HepG2 (cell line): ENCODE measurements at regions not wholly inside any gene's neighbourhood (a gene's known extent, or its start where the extent isn't known, plus 50 kb on each side); places are given as distances from the start of the nearest gene placed in this dataset.

Source experiments
- ATAC-seq: fragments of 200-7000 bp; cut with Tn5 transposase; 3 replicates; pipeline ENCODE4 v1.9.1; 2020; ENCODE audit warnings: mild to moderate bottlenecking, moderate library complexity
- BruUV-seq: library from RNA; stranded (reverse); fragments of 400-500 nt; replicated peaks from 2 replicates; lab custom pipeline; 2021; lab: Mats Ljungman, UMichigan
- CTCF ChIA-PET: fragments of 300-600 bp; formaldehyde crosslinking; extraction: SDS; loops from one replicate; lab custom pipeline; 2021; ENCODE audit warnings: low total read pairs, inconsistent platforms, low intra/inter-chr PET ratio; lab: Yijun Ruan, JAX
- POLR2A ChIA-PET: fragments of 350-600 bp; sonication (Branson Sonifier 250); formaldehyde crosslinking; loops from one replicate; lab custom pipeline; 2020; ENCODE audit warnings: antibody characterized with exemption, inconsistent platforms; lab: Yijun Ruan, JAX
- DNase-seq: peaks from one replicate; pipeline ENCODE4 v3.0.0-alpha.2; 2015; ENCODE audit warnings: low spot score
- FAIRE-seq: peaks from 3 replicates; lab custom pipeline; 2011; peaks lifted over from hg19 to GRCh38; lab: Jason Lieb, UNC
- H2AFZ ChIP-seq: one replicate; pipeline ENCODE4 v1.6.1; 2011; ENCODE audit warnings: low read length, inconsistent platforms
- H3K27ac ChIP-seq: fragments of 300-600 bp; 3 replicates; pipeline ENCODE4 v1.8.0; 2011; ENCODE audit warnings: mixed run types, mild to moderate bottlenecking, mixed read lengths, low read length, inconsistent platforms; ENCODE audit not compliant: insufficient read depth; ENCODE audit errors: extremely low read length
- H3K27me3 ChIP-seq, 2 experiments: fragments of 200-600 bp in 1 of 2; 2 replicates in 1 of 2; 3 replicates in 1 of 2; pipeline versions ENCODE4 v1.6.0 to v1.8.0; 2011; ENCODE audit warnings: low read length in 2 of 2, mild to moderate bottlenecking in 2 of 2, moderate library complexity in 2 of 2, inconsistent platforms in 1 of 2; ENCODE audit not compliant: insufficient read depth in 2 of 2, control insufficient read depth in 1 of 2
- H3K36me3 ChIP-seq, 2 experiments: fragments of 200-600 bp in 1 of 2; replicated peaks in 1 of 2; 2 replicates in 1 of 2; 3 replicates in 1 of 2; pipeline versions ENCODE4 v1.5.1 to v1.8.0; 2011; ENCODE audit warnings: low read length in 2 of 2, inconsistent platforms in 1 of 2; ENCODE audit not compliant: insufficient read depth in 2 of 2, control insufficient read depth in 1 of 2
- H3K4me1 ChIP-seq: 2 replicates; pipeline ENCODE4 v1.5.1; 2012; ENCODE audit warnings: low read length, inconsistent platforms; ENCODE audit not compliant: insufficient read depth
- H3K4me2 ChIP-seq: 2 replicates; pipeline ENCODE4 v1.6.0; 2011; ENCODE audit warnings: low read depth, low read length, inconsistent platforms
- H3K4me3 ChIP-seq, 3 experiments: fragments of 200-600 bp in 1 of 3; sonication (generic), shearing (Covaris generic) in 1 of 3; replicated peaks in 1 of 3; 2 replicates each; pipeline ENCODE4 v1.5.1; 2011 to 2016; ENCODE audit warnings: low read length in 3 of 3, inconsistent platforms in 2 of 3, low read depth in 2 of 3, mild to moderate bottlenecking in 2 of 3, control low read depth in 1 of 3, mixed read lengths in 1 of 3; ENCODE audit not compliant: insufficient read depth in 1 of 3
- H3K79me2 ChIP-seq: one replicate; pipeline ENCODE4 v1.6.1; 2011; ENCODE audit warnings: low read length, inconsistent platforms; ENCODE audit not compliant: insufficient read depth
- H3K9ac ChIP-seq: 2 replicates; pipeline ENCODE4 v1.6.0; 2011; ENCODE audit warnings: mild to moderate bottlenecking, low read depth, low read length, inconsistent platforms; ENCODE audit not compliant: insufficient read depth
- H3K9me3 ChIP-seq: 2 replicates; pipeline ENCODE4 v1.5.1; 2012; ENCODE audit warnings: mild to moderate bottlenecking, low read length
- H4K20me1 ChIP-seq: 2 replicates; pipeline ENCODE4 v1.6.0; 2011; ENCODE audit warnings: inconsistent platforms, mild to moderate bottlenecking, low read length, moderate library complexity; ENCODE audit not compliant: insufficient read depth
- ARHGAP35 ChIP-seq: sonication (generic); formaldehyde crosslinking; IDR thresholded peaks from 2 replicates; pipeline ENCODE4 v1.9.0; 2022; ENCODE audit warnings: mild to moderate bottlenecking, inconsistent platforms, moderate library complexity, missing genetic modification reagents, borderline replicate concordance
- FOXA1 ChIP-seq, 2 experiments: fragments of 450-650 bp in 1 of 2; sonication (generic) in 1 of 2; formaldehyde crosslinking in 1 of 2; IDR thresholded peaks; 2 replicates each; pipeline versions ENCODE4 v1.4.0 to v1.6.1; 2016 to 2020; ENCODE audit warnings: missing genetic modification reagents in 1 of 2
- HDAC2 ChIP-seq: sonication (generic); formaldehyde crosslinking; IDR thresholded peaks from 2 replicates; pipeline ENCODE4 v1.4.0; 2020; ENCODE audit warnings: missing genetic modification reagents
- ISL2 ChIP-seq: sonication (generic); formaldehyde crosslinking; IDR thresholded peaks from 2 replicates; pipeline ENCODE4 v1.5.0; 2020; ENCODE audit warnings: missing genetic modification reagents
- MBNL3 ChIP-seq: fragments of 250-450 bp; sonication (Bioruptor Pico); conservative IDR thresholded peaks from 2 replicates; pipeline ENCODE4 v1.8.0; 2022; ENCODE audit warnings: mild to moderate bottlenecking, inconsistent platforms
- NFE2L2 ChIP-seq: fragments of 150-350 bp; IDR thresholded peaks from 2 replicates; pipeline ENCODE4 v1.6.1; 2014; ENCODE audit warnings: low read length
- TOPORS ChIP-seq: sonication (generic); formaldehyde crosslinking; IDR thresholded peaks from 2 replicates; pipeline ENCODE4 v1.8.0; 2023; ENCODE audit warnings: mild to moderate bottlenecking, missing genetic modification reagents
- UBTF ChIP-seq: sonication (generic); formaldehyde crosslinking; IDR thresholded peaks from 2 replicates; pipeline ENCODE4 v1.4.0; 2020; ENCODE audit warnings: mild to moderate bottlenecking, missing genetic modification reagents
- ZBED4 ChIP-seq: sonication (generic); formaldehyde crosslinking; IDR thresholded peaks from 2 replicates; pipeline ENCODE4 v1.4.0; 2020; ENCODE audit warnings: missing genetic modification reagents, borderline replicate concordance
- ZNF124 ChIP-seq: sonication (generic); formaldehyde crosslinking; IDR thresholded peaks from 2 replicates; pipeline ENCODE4 v1.4.0; 2020; ENCODE audit warnings: missing genetic modification reagents
- WGBS: methylation state at CpG from one replicate; pipeline ENCODE4 v1.1.6; 2017; ENCODE audit warnings: low lambda C conversion rate; 5-methylcytosine and 5-hydroxymethylcytosine counted together
- in situ Hi-C: cut with HindIII; loops from 2 replicates; pipeline ENCODE4 v1.10.0; 2017; ENCODE audit warnings: low pct_unique_long_range_greater_than_20kb; ENCODE audit not compliant: extremely low pct_ligation_motif_present
- intact Hi-C: fragments of 100-400 bp; cut with micrococcal nuclease; formaldehyde crosslinking; loops from one replicate; pipeline ENCODE4 v1.10.0; 2022; ENCODE audit not compliant: unreplicated experiment
- TF ChIP-seq, protein P1 (sequence below): sonication (generic); formaldehyde crosslinking; IDR thresholded peaks from 2 replicates; pipeline ENCODE4 v1.8.0; 2022; ENCODE audit warnings: mild to moderate bottlenecking, missing genetic modification reagents; ENCODE audit not compliant: insufficient replicate concordance

GRCh38 chr14:66237741-66238140, 248.4 kb upstream of the CCDC196 start:
- in situ Hi-C loops (no loop called here), intact Hi-C loops (no loop called here)
- no TSS peak for BruUV-seq
- DNase-seq (no peak), FAIRE-seq (no peak), ATAC-seq (no peak)
- no peak overlapping the region for H3K4me3 ChIP-seq
- CTCF ChIA-PET, result no interaction called here
- 3% methylated on average over 4 of the region's 4 CpGs for WGBS
- POLR2A ChIA-PET, result no interaction called here
- H3K36me3 ChIP-seq, result no peaks in the 10 kb centered on the region
- no peak overlapping the region for H3K9ac ChIP-seq
- no peaks in the 10 kb centered on the region for H3K4me1 ChIP-seq
- TF ChIP-seq, protein P1, sequence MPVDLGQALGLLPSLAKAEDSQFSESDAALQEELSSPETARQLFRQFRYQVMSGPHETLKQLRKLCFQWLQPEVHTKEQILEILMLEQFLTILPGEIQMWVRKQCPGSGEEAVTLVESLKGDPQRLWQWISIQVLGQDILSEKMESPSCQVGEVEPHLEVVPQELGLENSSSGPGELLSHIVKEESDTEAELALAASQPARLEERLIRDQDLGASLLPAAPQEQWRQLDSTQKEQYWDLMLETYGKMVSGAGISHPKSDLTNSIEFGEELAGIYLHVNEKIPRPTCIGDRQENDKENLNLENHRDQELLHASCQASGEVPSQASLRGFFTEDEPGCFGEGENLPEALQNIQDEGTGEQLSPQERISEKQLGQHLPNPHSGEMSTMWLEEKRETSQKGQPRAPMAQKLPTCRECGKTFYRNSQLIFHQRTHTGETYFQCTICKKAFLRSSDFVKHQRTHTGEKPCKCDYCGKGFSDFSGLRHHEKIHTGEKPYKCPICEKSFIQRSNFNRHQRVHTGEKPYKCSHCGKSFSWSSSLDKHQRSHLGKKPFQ (CRISPR knock-in tag), result no peak
- no peak for TF ChIP-seq NFE2L2
- no peaks in the 10 kb centered on the region for H4K20me1 ChIP-seq
- H3K79me2 ChIP-seq, result no peaks in the 10 kb centered on the region
- H3K9me3 ChIP-seq, result no peaks in the 10 kb centered on the region
- H3K27me3 ChIP-seq, result no peaks in the 10 kb centered on the region
- H3K27ac ChIP-seq, result no peak overlapping the region
- H3K4me2 ChIP-seq, result no peak overlapping the region
- no peak overlapping the region for H2AFZ ChIP-seq

GRCh38 chr14:66238969-66239368, 247.2 kb upstream of the CCDC196 start:
- in situ Hi-C loops, result no loop called here
- H3K27me3 ChIP-seq, result no peaks in the 10 kb centered on the region
- ChIA-PET POLR2A (no interaction called here), CTCF (no interaction called here)
- H2AFZ ChIP-seq, result no peak overlapping the region
- no peaks in the 10 kb centered on the region for H3K79me2 ChIP-seq
- H3K4me1 ChIP-seq, result no peaks in the 10 kb centered on the region
- DNase-seq (no peak), ATAC-seq (no peak), FAIRE-seq (no peak)
- H3K27ac ChIP-seq, result no peak overlapping the region
- no peak overlapping the region for H3K4me2 ChIP-seq
- intact Hi-C loops, result no loop called here
- H3K9me3 ChIP-seq, result no peaks in the 10 kb centered on the region
- no peak overlapping the region for H3K4me3 ChIP-seq
- no TSS peak for BruUV-seq
- WGBS, result 0% methylated on average over 1 of the region's 1 CpG
- H3K36me3 ChIP-seq, result no peaks in the 10 kb centered on the region
- no peaks in the 10 kb centered on the region for H4K20me1 ChIP-seq
- H3K9ac ChIP-seq, result no peak overlapping the region
- TF ChIP-seq ISL2 (CRISPR knock-in tag) (no peak), MBNL3 (CRISPR knock-in tag) (no peak), UBTF (CRISPR knock-in tag) (no peak), ZNF124 (no peak), ARHGAP35 (no peak), HDAC2 (no peak), ZBED4 (no peak), FOXA1 (IDR thresholded peaks at IDR 0.05) (no peak), FOXA1 (CRISPR knock-in tag; IDR thresholded peaks at IDR 0.05) (no peak), TOPORS (CRISPR knock-in tag) (no peak)
